Upper lobe of right lung (tissue), 1 donor: ENCODE measurements at regions not wholly inside any gene's neighbourhood (a gene's known extent, or its start where the extent isn't known, plus 50 kb on each side); places are given as distances from the start of the nearest gene placed in this dataset.

Source experiments
- ATAC-seq: fragments of 200-7000 bp; cut with Tn5 transposase; one replicate; pipeline ENCODE4 v1.9.1; 2020; ENCODE audit warnings: mild to moderate bottlenecking, moderate library complexity
- DNase-seq: peaks from one replicate; pipeline ENCODE4 v3.0.0-alpha.2; 2020
- H3K27ac ChIP-seq: fragments of 200-600 bp; one replicate; pipeline ENCODE4 v1.8.0; 2022
- H3K27me3 ChIP-seq: fragments of 200-600 bp; one replicate; pipeline ENCODE4 v1.8.0; 2022; ENCODE audit warnings: mild to moderate bottlenecking
- H3K36me3 ChIP-seq: fragments of 200-600 bp; one replicate; pipeline ENCODE4 v1.8.0; 2022
- H3K4me1 ChIP-seq: fragments of 200-600 bp; one replicate; pipeline ENCODE4 v1.8.0; 2022
- H3K4me3 ChIP-seq: fragments of 200-600 bp; one replicate; pipeline ENCODE4 v1.8.0; 2022; ENCODE audit warnings: mild to moderate bottlenecking
- H3K9me3 ChIP-seq: fragments of 200-600 bp; one replicate; pipeline ENCODE4 v1.8.0; 2022
- CTCF ChIP-seq: fragments of 200-600 bp; IDR thresholded peaks from one replicate; pipeline ENCODE4 v1.8.0; 2022; ENCODE audit warnings: antibody characterized with exemption
- intact Hi-C: fragments of 100-400 bp; cut with DNase I; formaldehyde crosslinking; loops from one replicate; pipeline ENCODE4 v1.11.0; 2022
- donor health status: DM: no; HTN: yes; CAD: no; lungs with severe emphysema.

- no peak for DNase-seq
- no peak for TF ChIP-seq CTCF
- intact Hi-C loops: no loop called here
- Histone ChIP-seq H3K27ac (no peak overlapping the region), H3K27me3 (no peaks in the 10 kb centered on the region), H3K36me3 (no peaks in the 10 kb centered on the region), H3K4me3 (no peak overlapping the region), H3K4me1 (no peaks in the 10 kb centered on the region), H3K9me3 (no peaks in the 10 kb centered on the region)
- ATAC-seq: no peak
Measured at GRCh38 chr13:104105418-104106355, 1039.5 kb upstream of the SLC10A2 start.

GRCh38 chr13:104099750-104100149 lies 1033.5 kb upstream of the SLC10A2 start:
- H3K4me1 ChIP-seq: no peaks in the 10 kb centered on the region
- H3K27ac ChIP-seq: no peak overlapping the region
- H3K36me3 ChIP-seq: no peaks in the 10 kb centered on the region
- H3K9me3 ChIP-seq: no peaks in the 10 kb centered on the region
- no peak overlapping the region for H3K4me3 ChIP-seq
- intact Hi-C loops: no loop called here
- H3K27me3 ChIP-seq: no peaks in the 10 kb centered on the region
- ATAC-seq (no peak), DNase-seq (no peak)
- no peak for TF ChIP-seq CTCF

- Histone ChIP-seq H3K4me3 (no peak overlapping the region), H3K9me3 (no peaks in the 10 kb centered on the region), H3K27ac (no peak overlapping the region), H3K36me3 (no peaks in the 10 kb centered on the region), H3K4me1 (no peaks in the 10 kb centered on the region), H3K27me3 (no peaks in the 10 kb centered on the region)
- ATAC-seq: no peak
- intact Hi-C loops: no loop called here
- DNase-seq: no peak
- TF ChIP-seq CTCF: no peak
Measured at GRCh38 chr13:104098421-104098820, 1032.2 kb upstream of the SLC10A2 start.

- intact Hi-C loops: no loop called here
- Histone ChIP-seq H3K27ac (no peak overlapping the region), H3K4me1 (no peaks in the 10 kb centered on the region), H3K4me3 (no peak overlapping the region), H3K36me3 (no peaks in the 10 kb centered on the region), H3K27me3 (no peaks in the 10 kb centered on the region), H3K9me3 (no peaks in the 10 kb centered on the region)
- ATAC-seq (no peak), DNase-seq (no peak)
- no peak for TF ChIP-seq CTCF
Measured at GRCh38 chr13:104086759-104087158, 1020.5 kb upstream of the SLC10A2 start.

- DNase-seq (no peak), ATAC-seq (no peak)
- Histone ChIP-seq H3K36me3 (no peaks in the 10 kb centered on the region), H3K4me3 (no peak overlapping the region), H3K9me3 (no peaks in the 10 kb centered on the region), H3K27me3 (no peaks in the 10 kb centered on the region), H3K4me1 (no peaks in the 10 kb centered on the region), H3K27ac (no peak overlapping the region)
- intact Hi-C loops: no loop called here
- no peak for TF ChIP-seq CTCF
Measured at GRCh38 chr13:104086210-104086609, 1020.0 kb upstream of the SLC10A2 start.
